Islet precursor cell (in vitro differentiated cells): ENCODE measurements at regions not wholly inside any gene's neighbourhood (a gene's known extent, or its start where the extent isn't known, plus 50 kb on each side); places are given as distances from the start of the nearest gene placed in this dataset.

ENCODE experiments used
- DNase-seq: peaks from one replicate; pipeline ENCODE4 v3.0.0-alpha.2; 2018

GRCh38 chr9:30116673-30117217 lies 2267.7 kb upstream of the ACO1 start:
- DNase-seq, result no peak

- no peak for DNase-seq
Measured at GRCh38 chr9:30120666-30121065, 2263.8 kb upstream of the ACO1 start.

GRCh38 chr9:30121611-30122010 lies 2262.8 kb upstream of the ACO1 start:
- no peak for DNase-seq

GRCh38 chr9:30125881-30126280 lies 2258.6 kb upstream of the ACO1 start:
- DNase-seq, result no peak

- no peak for DNase-seq
Measured at GRCh38 chr9:30127371-30127770, 2257.1 kb upstream of the ACO1 start.

- no peak for DNase-seq
Measured at GRCh38 chr9:30140407-30140806, 2244.0 kb upstream of the ACO1 start.

GRCh38 chr9:30160570-30160969 lies 2223.9 kb upstream of the ACO1 start:
- DNase-seq, result no peak

- no peak for DNase-seq
Measured at GRCh38 chr9:30172206-30172605, 2212.2 kb upstream of the ACO1 start.

- no peak for DNase-seq
Measured at GRCh38 chr9:30178610-30179009, 2205.8 kb upstream of the ACO1 start.

- no peak for DNase-seq
Measured at GRCh38 chr9:30193421-30193820, 2191.0 kb upstream of the ACO1 start.

GRCh38 chr9:30196941-30197340 lies 2187.5 kb upstream of the ACO1 start:
- DNase-seq, result no peak

GRCh38 chr9:30197453-30197852 lies 2187.0 kb upstream of the ACO1 start:
- no peak for DNase-seq

GRCh38 chr9:30197954-30198353 lies 2186.5 kb upstream of the ACO1 start:
- no peak for DNase-seq

- DNase-seq, result no peak
Measured at GRCh38 chr9:30198463-30199309, 2185.8 kb upstream of the ACO1 start.

- no peak for DNase-seq
Measured at GRCh38 chr9:30201024-30201423, 2183.4 kb upstream of the ACO1 start.

GRCh38 chr9:30235068-30235467 lies 2149.4 kb upstream of the ACO1 start:
- no peak for DNase-seq

- no peak for DNase-seq
Measured at GRCh38 chr9:30235564-30235963, 2148.9 kb upstream of the ACO1 start.

GRCh38 chr9:30239878-30240277 lies 2144.6 kb upstream of the ACO1 start:
- no peak for DNase-seq

- DNase-seq, result no peak
Measured at GRCh38 chr9:30243467-30243866, 2141.0 kb upstream of the ACO1 start.

GRCh38 chr9:30244877-30245276 lies 2139.6 kb upstream of the ACO1 start:
- no peak for DNase-seq

- DNase-seq, result no peak
Measured at GRCh38 chr9:30250872-30251271, 2133.6 kb upstream of the ACO1 start.

GRCh38 chr9:30258094-30258493 lies 2126.3 kb upstream of the ACO1 start:
- no peak for DNase-seq

GRCh38 chr9:30280229-30280900 lies 2104.1 kb upstream of the ACO1 start:
- DNase-seq, result no peak

- no peak for DNase-seq
Measured at GRCh38 chr9:30289435-30289834, 2095.0 kb upstream of the ACO1 start.
